SK-N-SH treated with all-trans-retinoic acid at 6 μM for 48 hours (cell line): ENCODE measurements at regions not wholly inside any gene's neighbourhood (a gene's known extent, or its start where the extent isn't known, plus 50 kb on each side); places are given as distances from the start of the nearest gene placed in this dataset.

Experiments
- GLIS3 ChIP-seq: fragments of 250-450 bp; sonication (Bioruptor Pico); IDR thresholded peaks from 2 replicates; pipeline ENCODE4 v1.5.0; 2020; ENCODE audit warnings: mild to moderate bottlenecking, moderate library complexity
- TOX ChIP-seq: fragments of 250-450 bp; sonication (Bioruptor Pico); IDR thresholded peaks from 2 replicates; pipeline ENCODE4 v1.8.0; 2021; ENCODE audit warnings: mild to moderate bottlenecking, moderate library complexity, borderline replicate concordance
- ZNF565 ChIP-seq: fragments of 450-650 bp; formaldehyde crosslinking; conservative IDR thresholded peaks from 2 replicates; pipeline ENCODE4 v1.5.0; 2020; ENCODE audit warnings: low read depth, mild to moderate bottlenecking, moderate library complexity
- ZNF70 ChIP-seq: fragments of 450-650 bp; formaldehyde crosslinking; IDR thresholded peaks from 2 replicates; pipeline ENCODE4 v1.5.0; 2020; ENCODE audit warnings: mild to moderate bottlenecking, moderate library complexity
- TF ChIP-seq, protein P1 (sequence below): fragments of 250-450 bp; sonication (Bioruptor Pico); IDR thresholded peaks from 2 replicates; pipeline ENCODE4 v1.5.1; 2020; ENCODE audit warnings: low read depth, mild to moderate bottlenecking, moderate library complexity

DNA sequence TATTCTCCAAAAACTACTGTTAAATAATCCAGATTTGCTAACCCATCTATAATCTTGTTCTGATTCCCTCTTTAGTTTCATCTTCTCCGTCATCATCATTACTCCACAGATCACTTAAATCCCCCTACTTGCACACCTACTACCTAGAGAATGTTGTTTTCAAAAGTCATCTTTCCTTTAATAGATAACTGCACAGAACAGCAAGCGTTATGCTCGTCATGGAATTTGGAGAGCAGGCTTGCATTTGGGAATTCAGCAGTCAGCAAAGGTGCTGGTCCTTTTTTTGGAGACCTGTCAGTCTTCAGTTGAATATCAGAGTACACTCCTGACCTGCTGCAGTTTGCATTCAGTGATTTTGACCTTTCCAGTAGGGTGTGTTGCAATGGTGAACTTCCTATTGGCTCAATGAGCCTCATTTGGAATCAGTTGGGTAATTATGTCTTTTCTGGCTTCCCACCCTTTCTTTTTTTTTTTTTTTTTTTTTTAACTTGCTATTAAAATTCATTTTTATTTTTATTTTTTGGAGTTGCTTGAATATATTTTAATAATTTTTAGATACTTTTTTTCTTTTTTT is 110.6 kb downstream of the HNRNPLL start:
- TF ChIP-seq ZNF565 (no peak), ZNF70 (CRISPR knock-in tag) (no peak), GLIS3 (CRISPR knock-in tag) (no peak), TOX (CRISPR knock-in tag) (no peak)
- TF ChIP-seq, protein P1, sequence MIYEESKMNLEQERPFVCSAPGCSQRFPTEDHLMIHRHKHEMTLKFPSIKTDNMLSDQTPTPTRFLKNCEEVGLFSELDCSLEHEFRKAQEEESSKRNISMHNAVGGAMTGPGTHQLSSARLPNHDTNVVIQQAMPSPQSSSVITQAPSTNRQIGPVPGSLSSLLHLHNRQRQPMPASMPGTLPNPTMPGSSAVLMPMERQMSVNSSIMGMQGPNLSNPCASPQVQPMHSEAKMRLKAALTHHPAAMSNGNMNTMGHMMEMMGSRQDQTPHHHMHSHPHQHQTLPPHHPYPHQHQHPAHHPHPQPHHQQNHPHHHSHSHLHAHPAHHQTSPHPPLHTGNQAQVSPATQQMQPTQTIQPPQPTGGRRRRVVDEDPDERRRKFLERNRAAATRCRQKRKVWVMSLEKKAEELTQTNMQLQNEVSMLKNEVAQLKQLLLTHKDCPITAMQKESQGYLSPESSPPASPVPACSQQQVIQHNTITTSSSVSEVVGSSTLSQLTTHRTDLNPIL: no peak
